IPS-18c (cell line): ENCODE measurements at regions not wholly inside any gene's neighbourhood (a gene's known extent, or its start where the extent isn't known, plus 50 kb on each side); places are given as distances from the start of the nearest gene placed in this dataset.

Source experiments
- H3K4me3 ChIP-seq: 2 replicates; pipeline ENCODE4 v1.7.0; 2013; ENCODE audit warnings: low read depth, mild to moderate bottlenecking, low read length, moderate library complexity; ENCODE audit not compliant: insufficient read depth
- H3K9me3 ChIP-seq: one replicate; pipeline ENCODE4 v1.6.1; 2013; ENCODE audit warnings: mild to moderate bottlenecking, low read length, moderate library complexity; ENCODE audit not compliant: control insufficient read depth, insufficient read depth

DNA sequence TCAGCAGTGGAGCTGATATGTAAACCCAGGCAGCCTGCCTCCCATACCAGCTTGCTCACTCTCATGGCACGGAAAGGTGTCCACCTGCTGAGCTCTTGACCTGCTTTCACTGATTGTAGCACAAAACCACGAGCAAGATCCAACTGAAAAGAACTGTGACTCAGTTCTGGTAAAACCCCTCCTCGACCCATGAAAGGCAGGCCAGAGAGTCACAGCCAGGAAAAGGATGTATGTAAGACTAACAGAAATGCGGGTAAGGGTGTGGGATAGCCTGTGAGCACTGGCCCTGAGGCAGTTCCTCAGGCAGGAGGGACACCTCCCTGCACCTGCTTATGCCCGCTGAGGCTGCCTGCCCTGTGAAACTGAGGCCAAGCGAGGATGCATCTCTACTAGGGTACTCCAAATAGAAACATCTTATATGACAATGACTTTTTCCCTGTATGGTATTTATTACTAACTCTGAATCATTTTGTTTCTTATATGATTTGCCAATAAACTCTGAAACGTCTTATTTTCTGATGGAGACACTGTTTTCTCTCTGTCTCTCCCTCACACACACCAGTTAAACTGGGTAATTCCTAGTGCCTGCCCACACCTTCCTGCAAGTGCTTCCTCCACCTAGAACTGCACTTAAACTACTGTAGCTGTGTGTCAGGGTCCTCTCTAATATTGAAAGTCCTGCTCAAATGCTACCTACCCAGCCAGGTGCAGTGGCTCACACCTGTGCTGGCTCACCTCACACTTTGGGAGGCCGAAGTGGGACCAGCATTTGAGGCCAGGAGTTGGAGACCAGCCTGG lies 73.3 kb upstream of the GHITM start:
- Histone ChIP-seq H3K9me3 (no peaks in the 10 kb centered on the region), H3K4me3 (no peak overlapping the region)

DNA sequence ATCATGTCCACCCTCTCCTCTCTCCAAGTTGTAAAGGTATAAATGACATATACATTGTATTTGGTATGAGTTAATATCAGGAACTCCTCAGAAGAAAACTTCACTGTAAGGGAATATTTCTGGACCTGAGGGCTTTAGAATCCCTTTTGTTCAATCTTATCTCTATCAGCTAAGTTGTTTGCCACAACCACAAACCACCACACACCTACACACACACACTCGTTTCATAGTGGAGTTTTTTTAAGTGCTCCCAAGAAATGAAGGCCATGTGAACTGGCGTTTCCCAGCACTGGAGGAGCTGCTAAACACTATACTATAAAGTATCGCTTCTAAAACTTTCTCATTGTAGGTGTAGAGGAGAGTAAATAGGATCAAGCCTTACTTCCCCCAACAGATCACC lies 64.8 kb upstream of the GHITM start:
- Histone ChIP-seq H3K4me3 (no peak overlapping the region), H3K9me3 (no peaks in the 10 kb centered on the region)

DNA sequence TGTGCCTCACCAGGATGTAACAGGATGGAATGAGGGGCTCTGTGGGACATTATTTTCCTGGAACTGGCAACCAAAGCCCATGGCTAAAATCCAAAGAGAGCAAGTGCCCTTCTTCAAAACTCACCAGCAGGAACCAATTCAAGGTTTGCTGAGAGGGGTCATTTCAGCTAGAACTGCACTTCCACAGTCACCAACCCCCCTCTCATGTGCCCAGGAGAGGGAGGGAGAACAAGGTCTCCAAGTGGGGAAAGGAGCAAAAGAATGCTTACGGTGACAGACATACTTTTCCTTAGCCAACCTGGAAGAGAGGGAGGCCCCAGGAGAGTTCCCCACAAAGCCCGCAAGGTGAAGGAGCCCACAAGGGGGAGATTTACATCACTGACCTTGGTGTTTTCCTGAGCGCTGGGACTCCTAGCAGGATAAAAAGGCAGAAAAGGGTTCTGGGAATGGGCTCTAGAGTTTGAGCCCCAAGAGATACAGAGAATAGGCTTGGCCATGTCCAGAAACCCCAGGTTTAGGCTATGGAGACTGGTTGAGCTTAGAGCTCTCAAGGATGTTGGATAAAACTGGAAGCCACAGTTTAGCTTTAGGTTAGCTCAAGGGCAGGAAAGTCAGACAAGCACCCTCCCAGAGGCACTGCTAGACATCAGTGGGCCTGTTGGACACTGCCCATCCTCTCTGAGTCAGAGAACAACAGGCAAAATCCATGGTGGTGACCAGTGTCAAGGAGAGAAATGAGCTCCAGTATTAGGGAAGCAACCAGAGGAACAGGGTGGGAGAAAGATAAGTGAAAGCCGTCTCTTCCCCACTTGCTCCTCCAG lies 63.9 kb upstream of the GHITM start:
- H3K4me3 ChIP-seq, result no peak overlapping the region
- no peaks in the 10 kb centered on the region for H3K9me3 ChIP-seq

DNA sequence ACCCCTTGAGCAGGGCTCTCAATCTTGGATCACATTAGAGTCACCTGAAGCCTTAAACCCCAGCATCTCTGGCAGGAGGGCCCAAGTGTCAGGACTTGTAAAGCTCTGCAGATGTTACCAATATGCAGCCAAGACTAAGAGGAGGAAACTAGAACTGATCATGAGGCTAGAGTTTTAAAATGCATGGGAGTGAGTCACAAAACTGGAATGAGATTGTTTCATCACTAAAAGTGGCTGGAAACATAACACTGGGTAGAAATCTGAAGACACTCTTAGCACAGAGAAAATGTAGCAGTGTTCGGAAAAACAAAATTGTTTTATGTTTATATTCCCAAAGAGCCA lies 63.3 kb upstream of the GHITM start:
- no peak overlapping the region for H3K4me3 ChIP-seq
- H3K9me3 ChIP-seq, result no peaks in the 10 kb centered on the region

DNA sequence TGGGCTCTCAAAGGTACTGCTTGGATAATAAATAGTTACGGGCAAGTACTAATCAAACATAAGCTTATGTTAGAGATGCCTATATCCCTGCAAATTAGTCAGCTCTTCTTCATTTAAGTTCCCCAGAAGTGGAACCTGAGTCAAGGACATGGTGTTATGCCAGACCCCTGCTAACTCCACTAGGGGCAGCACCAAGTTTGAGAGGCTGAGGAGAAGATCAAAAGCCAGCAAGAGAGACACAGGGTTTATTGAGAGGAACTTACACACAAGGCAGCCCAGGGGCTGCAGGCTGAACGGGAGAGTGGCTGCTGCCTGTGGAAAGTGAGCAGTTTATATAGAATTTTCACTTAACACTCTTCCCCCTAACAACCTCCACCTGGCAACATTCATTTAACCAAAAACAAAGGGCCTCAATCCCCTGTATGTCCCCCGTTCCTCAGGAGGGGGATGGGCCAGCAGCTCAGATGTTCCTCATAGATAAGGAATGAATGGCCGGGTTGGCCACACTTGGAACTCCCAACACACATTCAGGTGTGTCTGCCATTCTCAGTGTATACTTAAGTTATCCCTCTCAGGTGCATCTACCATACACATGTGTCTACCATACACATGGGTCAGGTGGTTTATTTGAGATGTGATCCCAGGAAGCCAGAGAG lies 62.6 kb upstream of the GHITM start:
- Histone ChIP-seq H3K9me3 (no peaks in the 10 kb centered on the region), H3K4me3 (no peak overlapping the region)

DNA sequence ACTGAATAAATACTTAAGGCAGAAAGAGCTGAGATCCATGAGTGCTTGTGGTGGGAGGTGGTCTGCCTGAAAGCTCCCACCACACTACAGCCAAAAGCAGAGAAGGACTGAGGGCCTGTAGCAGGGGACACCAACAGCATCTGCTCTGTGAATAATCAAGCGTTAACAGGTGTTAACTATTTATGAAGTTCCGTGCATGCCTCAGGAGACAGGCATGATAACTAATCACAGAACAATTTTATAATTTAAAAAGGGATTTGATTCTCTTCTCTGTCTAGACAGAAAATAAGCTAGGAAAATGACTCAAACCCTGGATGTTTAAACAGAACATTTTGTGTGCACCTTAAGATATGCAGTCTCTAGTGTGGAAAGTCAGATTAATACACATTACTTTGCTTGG lies 61.5 kb upstream of the GHITM start:
- no peaks in the 10 kb centered on the region for H3K9me3 ChIP-seq
- no peak overlapping the region for H3K4me3 ChIP-seq

DNA sequence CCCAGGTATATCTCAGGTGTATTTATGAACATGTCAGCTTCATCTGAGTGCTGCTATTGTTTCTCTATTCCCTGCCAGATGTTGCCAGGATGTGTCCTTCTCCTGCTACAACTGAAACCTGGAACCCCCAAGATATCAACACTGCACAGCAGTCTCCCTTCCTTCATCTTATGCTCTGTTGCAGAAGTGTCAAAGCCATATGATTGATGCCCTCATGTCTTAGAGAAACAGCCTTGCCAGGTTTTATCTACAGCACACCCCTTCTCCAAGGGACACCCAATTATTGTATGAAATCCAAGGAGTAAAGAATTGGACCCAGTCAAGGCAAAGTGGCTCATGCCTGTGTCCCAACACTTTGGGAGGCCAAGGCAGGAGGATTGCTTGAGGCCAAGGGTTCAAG lies 60.5 kb upstream of the GHITM start:
- H3K9me3 ChIP-seq, result no peaks in the 10 kb centered on the region

DNA sequence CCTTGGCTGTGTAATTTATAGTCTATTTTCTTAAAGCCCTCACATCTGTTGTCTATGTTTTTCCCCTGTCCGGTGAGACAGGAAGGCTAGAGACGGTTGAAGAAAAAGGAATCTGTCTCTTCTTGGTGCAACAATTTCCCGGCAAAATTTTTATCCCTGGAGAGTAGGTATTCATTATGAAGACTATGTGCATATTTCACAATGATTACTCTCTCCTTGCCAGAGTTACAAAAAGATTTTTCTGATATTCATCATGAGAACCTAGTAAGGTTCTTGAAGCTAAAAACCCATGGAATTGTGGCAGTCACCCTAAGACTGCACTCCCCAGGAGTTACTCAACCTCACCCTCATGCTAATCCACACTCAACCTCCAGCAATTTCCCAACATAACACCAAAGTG lies 55.0 kb upstream of the GHITM start:
- H3K4me3 ChIP-seq, result no peak overlapping the region

More for the DNA sequence above, 60.5 kb upstream of the GHITM start:
- H3K4me3 ChIP-seq, result no peak overlapping the region

DNA sequence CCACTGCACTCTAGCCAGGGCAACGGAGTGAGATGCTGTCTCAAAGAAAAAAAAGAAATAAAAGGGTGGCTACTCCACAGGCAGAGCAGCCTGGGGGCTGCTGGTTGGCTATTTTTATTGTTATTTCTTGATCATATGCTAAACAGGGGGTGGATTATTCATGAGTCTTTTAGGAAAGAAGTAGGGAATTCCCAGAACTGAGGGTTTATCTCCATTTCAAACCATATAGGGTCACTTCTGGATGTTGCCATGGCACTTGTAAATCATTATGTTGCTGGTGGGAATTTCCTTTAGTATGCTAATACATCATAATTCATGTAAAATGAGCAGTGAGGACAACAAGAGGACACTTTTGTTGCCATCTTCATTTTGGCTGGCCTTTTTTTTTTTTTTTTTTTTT lies 52.1 kb upstream of the GHITM start:
- no peaks in the 10 kb centered on the region for H3K9me3 ChIP-seq
- no peak overlapping the region for H3K4me3 ChIP-seq

More for the DNA sequence above, 55.0 kb upstream of the GHITM start:
- no peaks in the 10 kb centered on the region for H3K9me3 ChIP-seq

DNA sequence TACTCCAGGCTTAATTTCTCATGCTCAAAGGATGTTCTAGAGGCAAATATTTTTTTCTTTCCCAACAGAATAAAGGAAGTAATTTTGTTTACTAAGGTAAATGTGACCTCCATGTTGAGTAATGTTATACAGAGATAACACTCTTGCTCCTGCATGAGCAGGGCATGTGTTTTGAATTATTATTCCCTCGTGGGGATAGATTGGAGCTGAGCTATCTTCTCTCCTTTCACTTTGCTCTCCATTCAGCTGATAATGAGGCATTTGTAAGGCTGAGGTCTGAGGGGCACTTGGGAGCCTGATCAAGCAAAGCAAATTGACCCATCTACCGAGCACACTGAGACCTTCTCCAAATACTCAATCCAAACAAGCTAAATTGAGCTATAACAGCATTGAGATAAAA lies 50.7 kb upstream of the GHITM start:
- Histone ChIP-seq H3K9me3 (no peaks in the 10 kb centered on the region), H3K4me3 (no peak overlapping the region)

DNA sequence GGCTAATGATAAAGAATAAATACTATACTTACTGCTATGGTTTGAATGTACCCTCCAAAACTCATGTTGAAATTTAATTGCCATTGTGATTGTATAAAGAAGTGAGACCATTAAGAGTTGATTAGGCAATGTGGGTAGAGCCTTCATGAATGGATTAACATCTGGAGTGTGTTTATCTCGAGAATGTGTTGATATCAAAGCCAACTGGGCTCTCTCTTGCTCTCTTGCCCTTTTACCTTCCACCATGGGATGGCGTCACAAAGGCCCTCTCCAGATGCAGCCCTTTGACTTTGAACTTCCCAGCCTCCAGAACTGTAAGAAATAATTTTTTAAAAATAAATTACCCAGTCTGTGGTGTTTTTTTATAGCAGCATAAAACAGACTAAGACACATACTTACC lies 50.1 kb upstream of the GHITM start:
- H3K9me3 ChIP-seq, result no peaks in the 10 kb centered on the region
- no peak overlapping the region for H3K4me3 ChIP-seq
